H9 (cell line): ENCODE measurements at regions not wholly inside any gene's neighbourhood (a gene's known extent, or its start where the extent isn't known, plus 50 kb on each side); places are given as distances from the start of the nearest gene placed in this dataset.

ENCODE experiments used
- DNase-seq: peaks from one replicate; pipeline ENCODE4 v3.0.0-alpha.2; 2017
- H2AFZ ChIP-seq: one replicate; pipeline ENCODE4 v1.6.1; 2013; ENCODE audit warnings: mild to moderate bottlenecking, low read length, control low read depth, moderate library complexity
- H2AK5ac ChIP-seq: 2 replicates; pipeline ENCODE4 v1.6.1; 2013; ENCODE audit warnings: low read length, control low read depth, mixed read lengths; ENCODE audit not compliant: insufficient read length
- H2BK120ac ChIP-seq: one replicate; pipeline ENCODE4 v1.6.1; 2013; ENCODE audit warnings: low read depth, mild to moderate bottlenecking, low read length, control low read depth, inconsistent platforms; ENCODE audit not compliant: poor library complexity, severe bottlenecking
- H2BK12ac ChIP-seq: 2 replicates; pipeline ENCODE4 v1.6.1; 2013; ENCODE audit warnings: low read length, control low read depth, mixed read lengths, low read depth; ENCODE audit not compliant: insufficient read length
- H2BK15ac ChIP-seq: 2 replicates; pipeline ENCODE4 v1.6.1; 2013; ENCODE audit warnings: low read depth, low read length, control low read depth
- H2BK20ac ChIP-seq: one replicate; pipeline ENCODE4 v1.6.1; 2013; ENCODE audit warnings: low read depth, mild to moderate bottlenecking, low read length, control low read depth, inconsistent platforms; ENCODE audit not compliant: poor library complexity, severe bottlenecking
- H2BK5ac ChIP-seq: 2 replicates; pipeline ENCODE4 v1.6.1; 2013; ENCODE audit warnings: low read length, control low read depth, mixed read lengths; ENCODE audit not compliant: insufficient read length
- H3K14ac ChIP-seq: 2 replicates; pipeline ENCODE4 v1.6.1; 2013; ENCODE audit warnings: low read length, control low read depth; ENCODE audit not compliant: insufficient read depth
- H3K18ac ChIP-seq: 2 replicates; pipeline ENCODE4 v1.6.1; 2013; ENCODE audit warnings: low read depth, mild to moderate bottlenecking, mixed read lengths, low read length, control low read depth; ENCODE audit not compliant: insufficient read length
- H3K23ac ChIP-seq: 2 replicates; pipeline ENCODE4 v1.6.1; 2013; ENCODE audit warnings: low read length, control low read depth, mixed read lengths, low read depth; ENCODE audit not compliant: insufficient read length
- H3K23me2 ChIP-seq: 2 replicates; pipeline ENCODE4 v1.6.1; 2013; ENCODE audit warnings: low read depth, mild to moderate bottlenecking, mixed read lengths, low read length, control low read depth; ENCODE audit not compliant: insufficient read length, poor library complexity, severe bottlenecking
- H3K27ac ChIP-seq: 2 replicates; pipeline ENCODE4 v1.5.1; 2013; ENCODE audit warnings: low read length, control low read depth, mixed read lengths, low read depth; ENCODE audit not compliant: insufficient read length
- H3K27me3 ChIP-seq: 2 replicates; pipeline ENCODE4 v1.6.1; 2013; ENCODE audit warnings: low read length, control low read depth, inconsistent platforms; ENCODE audit not compliant: insufficient read depth
- H3K4ac ChIP-seq: 2 replicates; pipeline ENCODE4 v1.6.1; 2013; ENCODE audit warnings: low read depth, mild to moderate bottlenecking, control low read depth, inconsistent platforms, low read length, moderate library complexity
- H3K4me1 ChIP-seq: 2 replicates; pipeline ENCODE4 v1.6.1; 2013; ENCODE audit warnings: low read length, control low read depth, inconsistent platforms; ENCODE audit not compliant: insufficient read depth
- H3K4me2 ChIP-seq: 2 replicates; pipeline ENCODE4 v1.6.1; 2013; ENCODE audit warnings: low read length, control low read depth, mixed read lengths; ENCODE audit not compliant: insufficient read length, insufficient read depth
- H3K56ac ChIP-seq: 2 replicates; pipeline ENCODE4 v1.6.1; 2013; ENCODE audit warnings: low read depth, mild to moderate bottlenecking, mixed read lengths, low read length, control low read depth; ENCODE audit not compliant: insufficient read length
- H3K79me1 ChIP-seq: 2 replicates; pipeline ENCODE4 v1.6.1; 2013; ENCODE audit warnings: low read depth, mild to moderate bottlenecking, moderate library complexity, low read length, control low read depth, inconsistent platforms; ENCODE audit not compliant: insufficient read depth, poor library complexity, severe bottlenecking
- H3K79me2 ChIP-seq: 2 replicates; pipeline ENCODE4 v1.6.1; 2013; ENCODE audit warnings: low read length, control low read depth, inconsistent platforms; ENCODE audit not compliant: insufficient read depth
- H3K9ac ChIP-seq: 2 replicates; pipeline ENCODE4 v1.6.1; 2013; ENCODE audit warnings: low read length, control low read depth, mixed read lengths; ENCODE audit not compliant: insufficient read length; ENCODE audit errors: extremely low read depth
- H3K9me3 ChIP-seq: one replicate; pipeline ENCODE4 v1.6.1; 2013; ENCODE audit warnings: low read depth, low read length, inconsistent platforms; ENCODE audit not compliant: control insufficient read depth
- H3T11ph ChIP-seq: one replicate; pipeline ENCODE4 v1.6.1; 2013; ENCODE audit warnings: mild to moderate bottlenecking, low read length, control low read depth, inconsistent platforms
- H4K20me1 ChIP-seq: one replicate; pipeline ENCODE4 v1.6.1; 2013; ENCODE audit not compliant: control insufficient read depth, insufficient read length, insufficient read depth
- H4K5ac ChIP-seq: 2 replicates; pipeline ENCODE4 v1.6.1; 2013; ENCODE audit warnings: low read depth, mild to moderate bottlenecking, mixed read lengths, low read length, control low read depth; ENCODE audit not compliant: insufficient read length
- H4K8ac ChIP-seq: replicated peaks from 2 replicates; pipeline ENCODE4 v1.6.1; 2013; ENCODE audit warnings: low read length, control low read depth, mixed read lengths, low read depth; ENCODE audit not compliant: insufficient read length
- H4K91ac ChIP-seq: 2 replicates; pipeline ENCODE4 v1.6.1; 2013; ENCODE audit warnings: low read depth, mild to moderate bottlenecking, moderate library complexity, mixed read lengths, low read length, control low read depth; ENCODE audit not compliant: insufficient read length
- H3K27ac Mint-ChIP-seq, 3 experiments: 2 replicates in 2 of 3; 3 replicates in 1 of 3; pipeline ENCODE4 v1.8.0; 2020 to 2021; ENCODE audit warnings: mixed read lengths in 3 of 3, mild to moderate bottlenecking in 1 of 3, moderate library complexity in 1 of 3
- H3K27me3 Mint-ChIP-seq: 2 replicates; pipeline ENCODE4 v1.8.0; 2021; ENCODE audit warnings: low read depth, mild to moderate bottlenecking, moderate library complexity, mixed read lengths
- H3K36me3 Mint-ChIP-seq, 3 experiments: 2 replicates in 2 of 3; 3 replicates in 1 of 3; pipeline ENCODE4 v1.8.0; 2020 to 2021; ENCODE audit warnings: low read depth in 3 of 3, mixed read lengths in 3 of 3; ENCODE audit not compliant: insufficient read depth in 1 of 3
- H3K4me1 Mint-ChIP-seq, 2 experiments: 2 replicates each; pipeline ENCODE4 v1.8.0; 2020; ENCODE audit warnings: mixed read lengths in 2 of 2
- H3K4me3 Mint-ChIP-seq, 2 experiments: 2 replicates in 1 of 2; 3 replicates in 1 of 2; pipeline ENCODE4 v1.8.0; 2020 to 2021; ENCODE audit warnings: mild to moderate bottlenecking in 2 of 2, mixed read lengths in 2 of 2, moderate library complexity in 1 of 2
- H3K9me3 Mint-ChIP-seq, 2 experiments: 2 replicates in 1 of 2; 3 replicates in 1 of 2; pipeline ENCODE4 v1.8.0; 2020; ENCODE audit warnings: mild to moderate bottlenecking in 2 of 2, mixed read lengths in 2 of 2, moderate library complexity in 1 of 2
- CTCF ChIP-seq: fragments of 200-600 bp; sonication (generic); conservative IDR thresholded peaks from 3 replicates; pipeline ENCODE4 v1.8.0; 2021; ENCODE audit warnings: antibody characterized with exemption, mild to moderate bottlenecking
- WGBS: extraction: QIAGEN DNeasy Blood & Tissue Kit; methylation state at CpG from one replicate; pipeline ENCODE4 v1.1.7; 2013; ENCODE audit warnings: missing lambda C conversion rate, low lambda C conversion rate, mixed read lengths; ENCODE audit not compliant: insufficient read length; ENCODE audit errors: extremely low coverage; 5-methylcytosine and 5-hydroxymethylcytosine counted together

- H2AK5ac ChIP-seq: no peak overlapping the region
- H3K56ac ChIP-seq: no peak overlapping the region
- H2BK12ac ChIP-seq: no peak overlapping the region
- H3K27ac ChIP-seq: no peak overlapping the region
- no peaks in the 10 kb centered on the region for H3K79me1 ChIP-seq
- no peak overlapping the region for H3K14ac ChIP-seq
- no peaks in the 10 kb centered on the region for H3K27me3 ChIP-seq
- no peak overlapping the region for H3K9ac ChIP-seq
- no peaks in the 10 kb centered on the region; the same call in 1 of the 2 replicates for H3K4me1 ChIP-seq
- H3T11ph ChIP-seq: no peak overlapping the region
- no peaks in the 10 kb centered on the region for H3K23me2 ChIP-seq
- no peak overlapping the region for H2BK15ac ChIP-seq
- Mint-ChIP-seq H3K4me3 (no peak overlapping the region), H3K4me1 (peaks cover 0 to 12% of the 10 kb centered on the region in 2 experiments; a peak in 2 of 4 replicates), H3K27ac (no peak overlapping the region), H3K36me3 (peaks cover 2 to 5% (median 3%) of the 10 kb centered on the region in 3 experiments; a peak in 5 of 7 replicates), H3K9me3 (peaks cover 7 to 9% of the 10 kb centered on the region in 2 experiments), H3K27me3 (no peaks in the 10 kb centered on the region)
- H3K4me2 ChIP-seq: no peak overlapping the region
- H3K23ac ChIP-seq: no peak overlapping the region
- 100% methylated on average over 2 of the region's 2 CpGs for WGBS
- H4K5ac ChIP-seq: no peak overlapping the region
- no peak overlapping the region for H3K4ac ChIP-seq
- TF ChIP-seq CTCF: no peak
- H4K91ac ChIP-seq: no peak overlapping the region
- H3K18ac ChIP-seq: no peak overlapping the region
- H2BK20ac ChIP-seq: no peak overlapping the region
- no peak overlapping the region for H2AFZ ChIP-seq
- no peaks in the 10 kb centered on the region for H4K20me1 ChIP-seq
- no peaks in the 10 kb centered on the region for H3K79me2 ChIP-seq
- H2BK5ac ChIP-seq: no peak overlapping the region
- no peak for DNase-seq
- no peaks in the 10 kb centered on the region for H3K9me3 ChIP-seq
- no peak overlapping the region for H4K8ac ChIP-seq
- no peak overlapping the region for H2BK120ac ChIP-seq
Observed at GRCh38 chr4:111046811-111047210, 423.9 kb upstream of the PITX2 start.
